Heart right ventricle (tissue), 16 donors: ENCODE measurements at regions not wholly inside any gene's neighbourhood (a gene's known extent, or its start where the extent isn't known, plus 50 kb on each side); places are given as distances from the start of the nearest gene placed in this dataset.

Source experiments
- ATAC-seq, 8 donors: fragments of 200-7000 bp; cut with Tn5 transposase; one replicate each; pipeline ENCODE4 v1.9.1; 2020; ENCODE audit warnings: mild to moderate bottlenecking in 8 of 8, moderate library complexity in 8 of 8, moderate number of reproducible peaks in 1 of 8
- DNase-seq, 2 donors: peaks; one replicate each; pipeline ENCODE4 v3.0.0-alpha.2; 2020
- H3K27ac ChIP-seq, 10 donors: fragments of 200-600 bp; sonication (generic) in 2 of 10; one replicate each; pipeline versions ENCODE4 v1.5.0 to v1.8.0; 2020 to 2022; ENCODE audit warnings: mild to moderate bottlenecking in 3 of 10
- H3K27me3 ChIP-seq, 7 donors: fragments of 200-600 bp; one replicate each; pipeline ENCODE4 v1.8.0; 2021 to 2022; ENCODE audit warnings: mild to moderate bottlenecking in 2 of 7
- H3K36me3 ChIP-seq, 9 donors: fragments of 200-600 bp; sonication (generic) in 1 of 9; one replicate each; pipeline versions ENCODE4 v1.5.0 to v1.8.0; 2020 to 2022; ENCODE audit warnings: mild to moderate bottlenecking in 2 of 9
- H3K4me1 ChIP-seq, 9 donors: fragments of 200-600 bp; sonication (generic) in 1 of 9; one replicate each; pipeline versions ENCODE4 v1.5.0 to v1.8.0; 2020 to 2022; ENCODE audit warnings: mild to moderate bottlenecking in 4 of 9
- H3K4me3 ChIP-seq, 10 donors: fragments of 200-600 bp; sonication (generic) in 2 of 10; one replicate each; pipeline versions ENCODE4 v1.5.0 to v1.8.0; 2020 to 2022; ENCODE audit warnings: mild to moderate bottlenecking in 7 of 10, moderate library complexity in 2 of 10
- H3K9me3 ChIP-seq, 11 donors: fragments of 200-600 bp in 10 of 11; sonication (generic) in 2 of 11; one replicate each; pipeline versions ENCODE4 v1.5.0 to v1.8.0; 2013 to 2022; ENCODE audit warnings: mild to moderate bottlenecking in 2 of 11, control low read depth in 1 of 11, moderate library complexity in 1 of 11
- CTCF ChIP-seq, 9 donors: fragments of 200-600 bp; sonication (generic) in 2 of 9; IDR thresholded peaks; one replicate each; pipeline versions ENCODE4 v1.5.0 to v1.8.0; 2021 to 2022; ENCODE audit warnings: antibody characterized with exemption in 9 of 9, mild to moderate bottlenecking in 5 of 9, moderate library complexity in 1 of 9
- WGBS, 2 donors: extraction: QIAGEN DNeasy Blood & Tissue Kit; methylation state at CpG; one replicate each; pipeline ENCODE4 v1.1.7; 2013; ENCODE audit warnings: inconsistent platforms in 1 of 2; 5-methylcytosine and 5-hydroxymethylcytosine counted together
- intact Hi-C, 10 donors: fragments of 100-400 bp; cut with DNase I; formaldehyde crosslinking; loops; one replicate each; pipeline versions ENCODE4 v1.11.1 to v1.14.2; 2022
- donor health status: Arrhythmogenic right ventricular cardiomyopathy.
- donor health status: ischemic (EF 13 %, LVEDD 7.1; RV severe dilation, severe dysfunction).
- donor health status: healthy with polysubstance abuse.
- donor health status: DM: no; HTN: yes; CAD: no.
- donor health status: DM: no; HTN: no; CAD: no.
- donor health status: ischemic (EF 25% LVEDD 6.9; RV normal size, moderate dysfunction).
- donor health status: ischemic (EF 25% LVEDD 5.7; RV mildly dilated, moderate dysfunction).
- donor health status: healthy.
- donor health status: DM: yes; HTN: yes; CAD: no.
- donor health status: Ischemic cardiomyopathy.
- donor health status: ischemic (EF 35%, LVEDD 5.7; RV mildly dilated, moderate dysfunction).
- donor health status: nonischemic (EF 11% LVEDD 7.7; RV severe dilation, severe dysfunction).
- donor health status: DM: yes; HTN: yes; CAD: no.
- donor health status: PGD.
- donor health status: ischemic (EF 29% LVEDD 5.4; RV normal size, mild dysfunction).
- donor health status: nonischemic (EF 23%, LVEDD 6.1; RV moderate dilation, normal function).

DNA sequence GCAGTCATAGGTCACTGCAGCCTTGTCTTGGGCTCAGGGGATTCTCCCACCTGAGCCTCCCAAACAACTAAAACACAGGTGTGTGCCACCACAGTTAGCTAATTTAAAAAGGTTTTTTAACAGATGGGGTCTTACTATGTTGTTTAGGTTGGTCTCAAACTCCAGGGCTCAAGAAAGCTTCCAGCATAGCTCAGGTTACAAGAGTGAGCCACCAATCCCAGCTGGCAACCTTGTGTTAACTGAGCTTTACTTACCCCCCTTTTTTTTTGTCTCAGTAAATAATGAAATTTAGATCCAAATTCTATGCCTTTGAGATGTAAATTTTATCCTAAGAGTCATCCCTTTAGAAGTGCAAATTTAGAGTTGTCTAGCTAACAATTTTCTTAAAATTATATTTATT, 103.9 kb upstream of the OLFM3 start:
- intact Hi-C loops = no loop called here
- no peak for ATAC-seq
- Histone ChIP-seq H3K27ac (no peak overlapping the region), H3K27me3 (no peaks in the 10 kb centered on the region), H3K4me1 (no peaks in the 10 kb centered on the region), H3K9me3 (no peaks in the 10 kb centered on the region), H3K36me3 (no peaks in the 10 kb centered on the region), H3K4me3 (no peak overlapping the region)
- TF ChIP-seq CTCF (IDR thresholded peaks at IDR 0.05) = no peak
- DNase-seq = no peak

DNA sequence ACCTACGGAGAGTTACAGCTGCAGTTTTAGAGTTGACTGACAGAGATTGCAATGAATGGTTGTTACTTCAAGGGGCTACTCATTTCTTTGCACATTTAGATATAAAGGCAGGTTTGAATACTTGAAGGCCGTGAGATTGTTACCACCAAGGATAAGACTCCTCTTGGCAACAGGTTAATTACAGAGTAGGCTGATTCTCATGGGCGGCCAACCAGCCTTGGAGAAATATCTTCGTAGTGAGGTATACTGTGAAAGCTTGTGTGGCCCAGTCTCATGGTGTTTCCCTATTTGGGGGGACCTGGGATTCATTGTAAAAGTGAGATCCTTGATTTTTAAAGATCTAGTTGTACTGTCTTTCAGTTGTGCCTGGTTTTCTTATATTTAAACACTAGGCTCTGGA, 103.2 kb upstream of the OLFM3 start:
- Histone ChIP-seq H3K27me3 (no peaks in the 10 kb centered on the region), H3K4me3 (no peak overlapping the region), H3K9me3 (no peaks in the 10 kb centered on the region), H3K4me1 (no peaks in the 10 kb centered on the region), H3K27ac (no peak overlapping the region), H3K36me3 (no peaks in the 10 kb centered on the region)
- TF ChIP-seq CTCF (IDR thresholded peaks at IDR 0.05) = no peak
- DNase-seq (no peak), ATAC-seq (no peak)
- 89 to 91% methylated on average over 4 of the region's 4 CpGs for WGBS, 2 donors
- intact Hi-C loops = no loop called here

DNA sequence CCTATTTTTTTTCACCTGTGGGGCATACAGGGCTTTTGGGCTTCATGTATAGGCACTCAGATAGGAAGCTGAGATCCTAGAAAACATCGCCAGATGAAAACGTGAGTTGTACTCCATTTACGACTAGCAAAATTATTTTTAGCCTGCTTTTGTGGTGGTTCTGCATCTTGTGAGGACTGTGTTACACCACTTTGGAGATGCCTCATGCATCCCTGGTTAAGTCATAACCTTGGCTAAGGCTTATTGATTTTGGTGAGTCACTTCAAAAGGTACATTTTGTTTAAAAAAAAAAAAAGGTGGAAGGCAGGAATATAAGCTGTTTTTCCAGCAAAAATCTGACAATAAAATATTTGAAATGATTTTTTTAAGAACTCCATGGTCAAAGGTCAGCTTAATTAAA, 101.8 kb upstream of the OLFM3 start:
- intact Hi-C loops = no loop called here
- H3K4me1 ChIP-seq = no peaks in the 10 kb centered on the region
- H3K36me3 ChIP-seq = no peaks in the 10 kb centered on the region
- ATAC-seq (no peak), DNase-seq (no peak)
- WGBS, 2 donors = 76 to 77% methylated on average over 3 of the region's 3 CpGs
- TF ChIP-seq CTCF (IDR thresholded peaks at IDR 0.05) = no peak
- H3K9me3 ChIP-seq = no peaks in the 10 kb centered on the region
- H3K4me3 ChIP-seq = no peak overlapping the region
- no peak overlapping the region for H3K27ac ChIP-seq
- no peaks in the 10 kb centered on the region for H3K27me3 ChIP-seq

DNA sequence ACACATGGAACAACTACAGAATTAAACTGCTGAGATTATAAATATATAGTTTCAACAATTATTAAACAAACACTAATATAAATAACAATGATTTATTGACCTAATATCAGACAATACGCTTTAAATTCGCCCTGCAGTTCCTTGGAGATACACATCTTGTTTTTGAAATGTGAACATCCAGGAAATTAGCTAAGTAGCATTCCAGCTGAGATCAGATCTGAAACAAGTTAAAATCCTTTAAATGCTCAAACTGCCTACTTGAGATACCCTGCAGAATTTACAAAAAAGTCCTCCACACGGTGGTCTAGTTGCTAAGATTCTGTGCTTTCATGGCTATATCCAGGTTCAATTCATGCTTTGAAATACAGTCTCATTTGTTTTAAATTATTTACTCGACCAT, 101.4 kb upstream of the OLFM3 start:
- Histone ChIP-seq H3K27ac (no peak overlapping the region), H3K36me3 (no peaks in the 10 kb centered on the region), H3K27me3 (no peaks in the 10 kb centered on the region), H3K4me3 (no peak overlapping the region), H3K9me3 (no peaks in the 10 kb centered on the region), H3K4me1 (no peaks in the 10 kb centered on the region)
- intact Hi-C loops = no loop called here
- DNase-seq (no peak), ATAC-seq (no peak)
- WGBS, 2 donors = 68 to 70% methylated on average over 4 of the region's 4 CpGs
- TF ChIP-seq CTCF (IDR thresholded peaks at IDR 0.05) = no peak

GRCh38 chr1:102097451-102097850, 100.7 kb upstream of the OLFM3 start:
- Histone ChIP-seq H3K4me3 (no peak overlapping the region), H3K9me3 (no peaks in the 10 kb centered on the region), H3K27ac (no peak overlapping the region), H3K36me3 (no peaks in the 10 kb centered on the region), H3K4me1 (no peaks in the 10 kb centered on the region), H3K27me3 (no peaks in the 10 kb centered on the region)
- ATAC-seq (no peak), DNase-seq (no peak)
- no peak for TF ChIP-seq CTCF (IDR thresholded peaks at IDR 0.05)
- intact Hi-C loops = no loop called here
